Omental fat pad (tissue), 3 donors: ENCODE measurements at regions not wholly inside any gene's neighbourhood (a gene's known extent, or its start where the extent isn't known, plus 50 kb on each side); places are given as distances from the start of the nearest gene placed in this dataset.

ENCODE experiments used
- ATAC-seq: fragments of 150-250 bp; one replicate; pipeline ENCODE4 v1.9.1; 2016; ENCODE audit warnings: mild to moderate bottlenecking, moderate library complexity; ENCODE audit not compliant: low FRiP score
- DNase-seq: peaks from one replicate; pipeline ENCODE4 v3.0.0-alpha.2; 2019; ENCODE audit warnings: low spot score
- CTCF ChIP-seq, 3 donors: fragments of 450-650 bp; IDR thresholded peaks; one replicate each; pipeline ENCODE4 v1.5.1; 2016 to 2017; ENCODE audit warnings: antibody characterized with exemption in 3 of 3, mild to moderate bottlenecking in 3 of 3, moderate library complexity in 2 of 3

- ATAC-seq (no peak), DNase-seq (no peak)
- no peak for TF ChIP-seq CTCF (IDR thresholded peaks at IDR 0.05)
These were observed 586.5 kb upstream of the PTPRD start for GRCh38 chr9:11199335-11199734.

- TF ChIP-seq CTCF (IDR thresholded peaks at IDR 0.05) = no peak
- no peak for ATAC-seq
These were observed 591.7 kb upstream of the PTPRD start for GRCh38 chr9:11204521-11204920.

GRCh38 chr9:11206925-11207324, 594.1 kb upstream of the PTPRD start:
- ATAC-seq (no peak), DNase-seq (no peak)
- TF ChIP-seq CTCF (IDR thresholded peaks at IDR 0.05) = no peak

More at GRCh38 chr9:11204521-11204920, 591.7 kb upstream of the PTPRD start:
- DNase-seq = no peak

GRCh38 chr9:11233696-11234095, 620.9 kb upstream of the PTPRD start:
- no peak for ATAC-seq
- no peak for DNase-seq

GRCh38 chr9:11235061-11235460, 622.3 kb upstream of the PTPRD start:
- no peak for DNase-seq
- TF ChIP-seq CTCF (IDR thresholded peaks at IDR 0.05) = no peak
- ATAC-seq = no peak

More at GRCh38 chr9:11233696-11234095, 620.9 kb upstream of the PTPRD start:
- no peak for TF ChIP-seq CTCF (IDR thresholded peaks at IDR 0.05)

GRCh38 chr9:11241779-11242178, 629.0 kb upstream of the PTPRD start:
- no peak for ATAC-seq
- DNase-seq = no peak
- TF ChIP-seq CTCF (IDR thresholded peaks at IDR 0.05) = no peak

- DNase-seq (no peak), ATAC-seq (no peak)
- TF ChIP-seq CTCF (IDR thresholded peaks at IDR 0.05) = no peak
These were observed 645.2 kb upstream of the PTPRD start for GRCh38 chr9:11257992-11258391.
